H1 (cell line): ENCODE measurements at regions not wholly inside any gene's neighbourhood (a gene's known extent, or its start where the extent isn't known, plus 50 kb on each side); places are given as distances from the start of the nearest gene placed in this dataset.

ENCODE experiments used
- RFX5 ChIP-seq: IDR thresholded peaks from 2 replicates; pipeline ENCODE4 v1.6.1; 2011; ENCODE audit warnings: low read depth, low read length, improper control_type of control experiment, borderline replicate concordance
- TBP ChIP-seq: IDR thresholded peaks from 2 replicates; pipeline ENCODE4 v1.6.1; 2011; ENCODE audit warnings: low read depth, low read length, improper control_type of control experiment
- TF ChIP-seq, protein P1 (sequence below): IDR thresholded peaks from 2 replicates; pipeline ENCODE4 v1.6.1; 2012; ENCODE audit warnings: low read length, inconsistent platforms

DNA sequence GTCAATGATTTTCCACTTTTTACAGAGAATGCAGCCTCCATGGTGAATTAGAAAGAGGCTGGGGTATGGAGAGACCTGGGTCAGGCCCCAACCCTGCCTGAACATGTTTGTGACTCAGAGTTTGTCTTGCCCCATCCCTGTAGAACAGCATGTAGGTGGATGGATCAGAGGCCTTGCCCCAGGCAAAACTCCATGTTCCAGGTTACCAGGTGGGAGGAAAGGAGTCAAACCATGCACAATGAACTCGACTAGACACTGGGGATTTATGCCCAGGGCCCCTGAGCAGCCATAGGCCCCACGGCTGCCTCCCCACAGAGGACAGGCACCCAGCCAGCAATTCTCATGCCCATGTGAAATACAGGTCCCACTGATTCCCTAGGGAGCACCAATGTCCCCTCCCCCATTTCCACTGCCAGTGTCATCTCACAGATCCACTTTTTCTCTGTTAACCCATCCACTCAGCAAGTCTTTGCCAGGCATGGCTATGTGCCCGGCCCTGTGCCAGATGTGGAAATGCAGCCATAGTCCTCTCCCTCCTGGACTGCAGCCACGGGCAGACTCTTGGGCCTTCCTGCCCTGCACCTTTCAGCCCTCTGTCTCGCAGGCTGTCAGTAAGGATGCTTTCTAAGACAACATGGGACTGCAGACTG lies 737.8 kb upstream of the HS6ST1 start (continued):
- TF ChIP-seq, protein P1, sequence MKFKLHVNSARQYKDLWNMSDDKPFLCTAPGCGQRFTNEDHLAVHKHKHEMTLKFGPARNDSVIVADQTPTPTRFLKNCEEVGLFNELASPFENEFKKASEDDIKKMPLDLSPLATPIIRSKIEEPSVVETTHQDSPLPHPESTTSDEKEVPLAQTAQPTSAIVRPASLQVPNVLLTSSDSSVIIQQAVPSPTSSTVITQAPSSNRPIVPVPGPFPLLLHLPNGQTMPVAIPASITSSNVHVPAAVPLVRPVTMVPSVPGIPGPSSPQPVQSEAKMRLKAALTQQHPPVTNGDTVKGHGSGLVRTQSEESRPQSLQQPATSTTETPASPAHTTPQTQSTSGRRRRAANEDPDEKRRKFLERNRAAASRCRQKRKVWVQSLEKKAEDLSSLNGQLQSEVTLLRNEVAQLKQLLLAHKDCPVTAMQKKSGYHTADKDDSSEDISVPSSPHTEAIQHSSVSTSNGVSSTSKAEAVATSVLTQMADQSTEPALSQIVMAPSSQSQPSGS, result no peak
- TF ChIP-seq TBP (no peak), RFX5 (no peak)
